ENCODE measurements at regions not wholly inside any gene's neighbourhood (a gene's known extent, or its start where the extent isn't known, plus 50 kb on each side); places are given as distances from the start of the nearest gene placed in this dataset.

DNA sequence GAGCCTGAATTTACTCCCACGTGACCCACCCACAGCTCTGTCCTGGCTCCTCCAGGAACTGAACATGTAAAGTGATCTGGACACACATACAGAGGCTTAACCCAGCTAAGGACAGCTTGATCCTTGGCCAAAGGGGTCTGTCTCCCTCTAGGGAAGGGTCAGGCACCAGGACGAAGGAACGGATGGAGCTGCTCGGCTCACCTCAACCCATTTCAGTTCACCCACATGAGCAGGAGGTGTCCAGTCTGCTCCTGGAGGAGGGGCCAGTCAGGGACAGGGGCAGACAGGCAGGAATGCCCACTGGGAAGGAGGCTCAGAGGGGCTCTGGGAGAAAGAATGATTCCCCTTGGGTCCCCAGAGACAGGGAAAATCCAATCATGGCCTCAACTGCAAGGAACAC, 567.2 kb downstream of the PTPRU start:
- DNase-seq = no peak
- Mint-ChIP-seq H3K27ac (no peak overlapping the region), H3K4me1 (ENCODE audit: low read depth) (no peaks in the 10 kb centered on the region), H3K9me3 (no peaks in the 10 kb centered on the region), H3K27me3 (ENCODE audit: insufficient read depth) (no peaks in the 10 kb centered on the region; the same call in none of the 2 replicates), H3K36me3 (ENCODE audit: low read depth) (no peaks in the 10 kb centered on the region), H3K4me3 (no peak overlapping the region)
- TF ChIP-seq, protein P1, sequence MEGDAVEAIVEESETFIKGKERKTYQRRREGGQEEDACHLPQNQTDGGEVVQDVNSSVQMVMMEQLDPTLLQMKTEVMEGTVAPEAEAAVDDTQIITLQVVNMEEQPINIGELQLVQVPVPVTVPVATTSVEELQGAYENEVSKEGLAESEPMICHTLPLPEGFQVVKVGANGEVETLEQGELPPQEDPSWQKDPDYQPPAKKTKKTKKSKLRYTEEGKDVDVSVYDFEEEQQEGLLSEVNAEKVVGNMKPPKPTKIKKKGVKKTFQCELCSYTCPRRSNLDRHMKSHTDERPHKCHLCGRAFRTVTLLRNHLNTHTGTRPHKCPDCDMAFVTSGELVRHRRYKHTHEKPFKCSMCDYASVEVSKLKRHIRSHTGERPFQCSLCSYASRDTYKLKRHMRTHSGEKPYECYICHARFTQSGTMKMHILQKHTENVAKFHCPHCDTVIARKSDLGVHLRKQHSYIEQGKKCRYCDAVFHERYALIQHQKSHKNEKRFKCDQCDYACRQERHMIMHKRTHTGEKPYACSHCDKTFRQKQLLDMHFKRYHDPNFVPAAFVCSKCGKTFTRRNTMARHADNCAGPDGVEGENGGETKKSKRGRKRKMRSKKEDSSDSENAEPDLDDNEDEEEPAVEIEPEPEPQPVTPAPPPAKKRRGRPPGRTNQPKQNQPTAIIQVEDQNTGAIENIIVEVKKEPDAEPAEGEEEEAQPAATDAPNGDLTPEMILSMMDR (IDR thresholded peaks at IDR 0.05) = no peak

DNA sequence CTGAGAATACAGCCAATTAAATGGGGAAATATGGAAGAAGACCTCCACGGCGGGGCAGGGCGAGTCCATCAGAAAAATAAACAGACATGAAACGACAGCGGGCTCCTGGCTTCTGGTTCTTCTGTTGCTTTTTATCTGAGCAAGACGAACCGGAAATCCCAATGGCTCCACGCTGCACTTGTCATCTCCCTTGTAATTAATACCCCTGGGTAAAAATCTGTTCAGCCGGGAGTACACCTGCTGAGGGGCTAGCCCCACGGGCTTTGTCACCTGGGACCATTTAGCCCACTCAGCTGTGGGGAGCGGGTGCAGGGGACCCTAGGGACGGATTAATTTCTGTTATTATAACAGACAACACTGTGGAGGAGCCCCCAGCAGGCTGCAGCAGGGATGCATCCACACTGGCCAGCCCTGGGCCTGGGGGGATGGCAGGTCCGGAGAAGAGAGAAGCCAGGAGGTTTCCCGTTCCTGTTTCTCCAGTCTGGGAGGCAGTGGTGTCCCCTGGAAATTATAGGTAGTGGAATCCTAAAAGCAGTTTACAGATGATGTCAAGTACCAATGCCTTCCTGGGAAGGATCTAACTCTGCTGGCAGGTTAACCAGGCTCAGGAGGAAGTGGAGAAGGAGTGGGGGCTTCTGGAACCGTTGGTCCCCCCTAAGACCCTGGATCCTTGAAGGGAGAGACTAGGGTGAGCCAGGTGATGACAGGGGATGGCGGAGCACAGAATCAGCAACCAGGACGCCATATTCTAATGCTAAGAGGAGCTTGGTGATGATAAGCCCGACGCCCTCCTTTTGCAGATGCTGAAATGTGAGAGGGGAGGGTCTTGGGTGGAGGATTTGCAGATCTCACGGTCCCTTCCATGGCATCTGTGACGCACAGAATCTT, 566.1 kb downstream of the PTPRU start:
- H3K27ac Mint-ChIP-seq = no peak overlapping the region
- no peak for DNase-seq
- no peaks in the 10 kb centered on the region; the same call in 1 of the 2 replicates for H3K27me3 Mint-ChIP-seq (ENCODE audit: insufficient read depth)
- H3K36me3 Mint-ChIP-seq (ENCODE audit: low read depth) = no peaks in the 10 kb centered on the region
- no peaks in the 10 kb centered on the region for H3K9me3 Mint-ChIP-seq
- no peak overlapping the region for H3K4me3 Mint-ChIP-seq
- TF ChIP-seq, protein P1 (IDR thresholded peaks at IDR 0.05) = no peak
- H3K4me1 Mint-ChIP-seq (ENCODE audit: low read depth) = no peaks in the 10 kb centered on the region

- 0 out of 2 replicates have a peak, but pooled peaks cover 4% of the 10 kb centered on the region for H3K9me3 Mint-ChIP-seq
- H3K4me3 Mint-ChIP-seq = no peak overlapping the region
- H3K27ac Mint-ChIP-seq = no peak overlapping the region
- H3K36me3 Mint-ChIP-seq (ENCODE audit: low read depth) = no peaks in the 10 kb centered on the region
- H3K4me1 Mint-ChIP-seq (ENCODE audit: low read depth) = no peaks in the 10 kb centered on the region
- TF ChIP-seq, protein P1 (IDR thresholded peaks at IDR 0.05) = no peak
- no peaks in the 10 kb centered on the region; the same call in 1 of the 2 replicates for H3K27me3 Mint-ChIP-seq (ENCODE audit: insufficient read depth)
- no peak for DNase-seq
These were observed 565.2 kb downstream of the PTPRU start for GRCh38 chr1:29801561-29801973.

- TF ChIP-seq, protein P1 (IDR thresholded peaks at IDR 0.05) = no peak
- DNase-seq = no peak
- 0 out of 2 replicates have a peak, but pooled peaks cover 7% of the 10 kb centered on the region for H3K9me3 Mint-ChIP-seq
- H3K4me3 Mint-ChIP-seq = no peak overlapping the region
- no peaks in the 10 kb centered on the region for H3K36me3 Mint-ChIP-seq (ENCODE audit: low read depth)
- no peaks in the 10 kb centered on the region for H3K4me1 Mint-ChIP-seq (ENCODE audit: low read depth)
- no peak overlapping the region for H3K27ac Mint-ChIP-seq
- no peaks in the 10 kb centered on the region; the same call in 1 of the 2 replicates for H3K27me3 Mint-ChIP-seq (ENCODE audit: insufficient read depth)
These were observed 564.7 kb downstream of the PTPRU start for GRCh38 chr1:29801003-29801402.

- TF ChIP-seq, protein P1 (IDR thresholded peaks at IDR 0.05) = no peak
- Mint-ChIP-seq H3K27me3 (ENCODE audit: insufficient read depth) (no peaks in the 10 kb centered on the region; the same call in 1 of the 2 replicates), H3K27ac (no peak overlapping the region), H3K4me1 (ENCODE audit: low read depth) (no peaks in the 10 kb centered on the region), H3K36me3 (ENCODE audit: low read depth) (no peaks in the 10 kb centered on the region), H3K9me3 (0 out of 2 replicates have a peak, but pooled peaks cover 10% of the 10 kb centered on the region), H3K4me3 (no peak overlapping the region)
- no peak for DNase-seq
These were observed 564.2 kb downstream of the PTPRU start for GRCh38 chr1:29800522-29800956.

All from HFFc6 (cell line).